CD4-positive, alpha-beta T cell treated with Interferon gamma for 1 hour (primary cell): ENCODE measurements at regions not wholly inside any gene's neighbourhood (a gene's known extent, or its start where the extent isn't known, plus 50 kb on each side); places are given as distances from the start of the nearest gene placed in this dataset.

Source experiments
- DNase-seq: peaks from one replicate; pipeline ENCODE4 v3.0.0-alpha.2; 2020

- DNase-seq: no peak
These were observed 63.7 kb upstream of the SLC22A23 start for GRCh38 chr6:3520281-3521230.

- no peak for DNase-seq
These were observed 61.7 kb upstream of the SLC22A23 start for GRCh38 chr6:3518356-3519190.

GRCh38 chr6:3517350-3517749 lies 60.5 kb upstream of the SLC22A23 start:
- DNase-seq: no peak

GRCh38 chr6:3516092-3516491 lies 59.2 kb upstream of the SLC22A23 start:
- no peak for DNase-seq

- no peak for DNase-seq
These were observed 58.8 kb upstream of the SLC22A23 start for GRCh38 chr6:3515669-3516068.

GRCh38 chr6:3513416-3513815 lies 56.6 kb upstream of the SLC22A23 start:
- no peak for DNase-seq

- no peak for DNase-seq
These were observed 56.0 kb upstream of the SLC22A23 start for GRCh38 chr6:3512832-3513231.

GRCh38 chr6:3510617-3511016 lies 53.8 kb upstream of the SLC22A23 start:
- no peak for DNase-seq

- no peak for DNase-seq
These were observed 53.3 kb upstream of the SLC22A23 start for GRCh38 chr6:3510178-3510577.

GRCh38 chr6:3509336-3509735 lies 52.5 kb upstream of the SLC22A23 start:
- DNase-seq: no peak

GRCh38 chr6:3506751-3507383 lies 50.0 kb upstream of the SLC22A23 start:
- DNase-seq: no peak
